IMR-90 (cell line): ENCODE measurements at regions not wholly inside any gene's neighbourhood (a gene's known extent, or its start where the extent isn't known, plus 50 kb on each side); places are given as distances from the start of the nearest gene placed in this dataset.

ENCODE experiments used
- CTCF ChIP-seq: conservative IDR thresholded peaks from 2 replicates; pipeline ENCODE4 v1.5.1; 2012; ENCODE audit warnings: mild to moderate bottlenecking, low read depth, low read length, improper control_type of control experiment
- FOS ChIP-seq: fragments of 150-350 bp; IDR thresholded peaks from 2 replicates; pipeline ENCODE4 v1.6.1; 2016; ENCODE audit warnings: low read depth, low read length
- POLR2A ChIP-seq: IDR thresholded peaks from 2 replicates; pipeline ENCODE4 v1.6.1; 2012; ENCODE audit warnings: mild to moderate bottlenecking, low read depth, low read length
- RAD21 ChIP-seq: IDR thresholded peaks from 2 replicates; pipeline ENCODE4 v1.6.1; 2012; ENCODE audit warnings: low read length, improper control_type of control experiment

- TF ChIP-seq CTCF (no peak), POLR2A (no peak), FOS (no peak), RAD21 (no peak)
Observed at GRCh38 chr3:105222568-105223093, 144.1 kb upstream of the ALCAM start.
